ENCODE measurements at regions not wholly inside any gene's neighbourhood (a gene's known extent, or its start where the extent isn't known, plus 50 kb on each side); places are given as distances from the start of the nearest gene placed in this dataset.

- Histone ChIP-seq H3K27ac (no peak overlapping the region), H3K9ac (ENCODE audit: insufficient read length) (no peak overlapping the region), H3K36me3 (ENCODE audit: insufficient read depth, low read length) (no peaks in the 10 kb centered on the region), H3K4me3 (no peak overlapping the region), H3K9me3 (ENCODE audit: low read depth, low read length) (no peaks in the 10 kb centered on the region)
- no peak for TF ChIP-seq EZH2 (IDR thresholded peaks at IDR 0.05)
- TF ChIP-seq FOXP2 (optimal IDR thresholded peaks at IDR 0.05; ENCODE audit: control extremely low read depth, extremely low read length, insufficient read depth) = no peak
- no peak for TF ChIP-seq POLR2AphosphoS5 (IDR thresholded peaks at IDR 0.05; ENCODE audit: borderline replicate concordance, low read depth, low read length)
- DNase-seq (ENCODE audit: low read depth, low spot score) = no peak
Observed at GRCh38 chr16:5557966-5558365, 460.4 kb upstream of the EEF2KMT start.

- no peak overlapping the region for H3K27ac ChIP-seq
- TF ChIP-seq FOXP2 (optimal IDR thresholded peaks at IDR 0.05; ENCODE audit: control extremely low read depth, extremely low read length, insufficient read depth) = no peak
- no peak for TF ChIP-seq POLR2AphosphoS5 (IDR thresholded peaks at IDR 0.05; ENCODE audit: borderline replicate concordance, low read depth, low read length)
- TF ChIP-seq EZH2 (IDR thresholded peaks at IDR 0.05) = no peak
- no peak overlapping the region for H3K9ac ChIP-seq (ENCODE audit: insufficient read length)
- H3K4me3 ChIP-seq = no peak overlapping the region
- H3K36me3 ChIP-seq (ENCODE audit: insufficient read depth, low read length) = no peaks in the 10 kb centered on the region
- H3K9me3 ChIP-seq (ENCODE audit: low read depth, low read length) = no peaks in the 10 kb centered on the region
- DNase-seq (ENCODE audit: low read depth, low spot score) = no peak
Observed at GRCh38 chr16:5557448-5557847, 459.9 kb upstream of the EEF2KMT start.

- Histone ChIP-seq H3K4me3 (no peak overlapping the region), H3K27ac (no peak overlapping the region), H3K9ac (ENCODE audit: insufficient read length) (no peak overlapping the region), H3K36me3 (ENCODE audit: insufficient read depth, low read length) (no peaks in the 10 kb centered on the region), H3K9me3 (ENCODE audit: low read depth, low read length) (no peaks in the 10 kb centered on the region)
- TF ChIP-seq EZH2 (IDR thresholded peaks at IDR 0.05) = no peak
- TF ChIP-seq FOXP2 (optimal IDR thresholded peaks at IDR 0.05; ENCODE audit: control extremely low read depth, extremely low read length, insufficient read depth) = no peak
- TF ChIP-seq POLR2AphosphoS5 (IDR thresholded peaks at IDR 0.05; ENCODE audit: borderline replicate concordance, low read depth, low read length) = no peak
- DNase-seq (ENCODE audit: low read depth, low spot score) = no peak
Observed at GRCh38 chr16:5556158-5556810, 458.7 kb upstream of the EEF2KMT start.

DNA sequence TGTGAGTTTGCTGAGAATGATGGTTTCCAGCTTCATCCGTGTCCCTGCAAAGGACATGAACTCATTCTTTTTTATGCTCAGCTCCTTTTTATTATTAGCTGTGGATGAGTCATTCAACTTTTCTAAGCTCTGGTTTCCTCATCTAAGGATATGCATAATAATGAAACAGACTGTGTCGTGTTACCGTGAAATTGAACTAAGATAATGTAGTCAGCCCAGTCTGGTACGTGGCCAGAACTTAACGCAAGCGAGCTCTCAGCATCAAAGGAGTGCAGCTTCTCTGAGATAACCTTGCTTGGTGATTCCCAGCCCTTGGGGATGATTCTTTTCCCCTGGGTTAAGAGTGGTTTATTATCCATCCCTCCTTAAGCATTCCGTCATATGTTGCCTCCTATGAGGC is 454.3 kb upstream of the EEF2KMT start:
- H3K9ac ChIP-seq (ENCODE audit: insufficient read length) = no peak overlapping the region
- TF ChIP-seq FOXP2 (optimal IDR thresholded peaks at IDR 0.05; ENCODE audit: control extremely low read depth, extremely low read length, insufficient read depth) = no peak
- no peak for TF ChIP-seq EZH2 (IDR thresholded peaks at IDR 0.05)
- no peak for TF ChIP-seq POLR2AphosphoS5 (IDR thresholded peaks at IDR 0.05; ENCODE audit: borderline replicate concordance, low read depth, low read length)
- no peak overlapping the region for H3K27ac ChIP-seq
- no peak overlapping the region for H3K4me3 ChIP-seq
- no peaks in the 10 kb centered on the region for H3K9me3 ChIP-seq (ENCODE audit: low read depth, low read length)
- no peaks in the 10 kb centered on the region for H3K36me3 ChIP-seq (ENCODE audit: insufficient read depth, low read length)
- DNase-seq (ENCODE audit: low read depth, low spot score) = no peak

DNA sequence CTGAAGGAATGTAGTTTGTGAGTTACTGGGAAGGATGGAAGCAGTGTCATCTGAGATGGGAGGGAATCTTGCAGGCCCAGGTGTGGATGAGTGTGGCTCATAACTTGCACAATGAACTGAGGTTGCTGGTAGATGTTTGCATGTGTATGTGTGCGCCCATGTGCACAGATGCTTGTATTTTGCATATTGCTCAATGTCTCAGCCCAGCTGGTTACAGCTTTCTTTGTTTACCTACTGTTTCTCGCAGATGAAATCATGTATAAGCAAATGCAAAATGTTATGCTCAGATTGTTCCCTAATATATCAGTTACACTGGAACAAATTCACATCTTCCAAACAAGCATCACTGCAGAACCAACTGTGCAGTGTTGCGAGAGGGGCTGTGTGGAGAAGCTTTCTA is 452.2 kb upstream of the EEF2KMT start:
- Histone ChIP-seq H3K27ac (no peak overlapping the region), H3K4me3 (no peak overlapping the region), H3K9ac (ENCODE audit: insufficient read length) (no peak overlapping the region), H3K36me3 (ENCODE audit: insufficient read depth, low read length) (no peaks in the 10 kb centered on the region), H3K9me3 (ENCODE audit: low read depth, low read length) (no peaks in the 10 kb centered on the region)
- DNase-seq (ENCODE audit: low read depth, low spot score) = no peak
- TF ChIP-seq POLR2AphosphoS5 (IDR thresholded peaks at IDR 0.05; ENCODE audit: borderline replicate concordance, low read depth, low read length) (no peak), EZH2 (IDR thresholded peaks at IDR 0.05) (no peak), FOXP2 (optimal IDR thresholded peaks at IDR 0.05; ENCODE audit: control extremely low read depth, extremely low read length, insufficient read depth) (no peak)

- H3K4me3 ChIP-seq = no peak overlapping the region
- H3K9me3 ChIP-seq (ENCODE audit: low read depth, low read length) = no peaks in the 10 kb centered on the region
- no peak for DNase-seq (ENCODE audit: low read depth, low spot score)
- H3K36me3 ChIP-seq (ENCODE audit: insufficient read depth, low read length) = no peaks in the 10 kb centered on the region
- no peak overlapping the region for H3K9ac ChIP-seq (ENCODE audit: insufficient read length)
- no peak overlapping the region for H3K27ac ChIP-seq
- TF ChIP-seq FOXP2 (optimal IDR thresholded peaks at IDR 0.05; ENCODE audit: control extremely low read depth, extremely low read length, insufficient read depth) = no peak
- no peak for TF ChIP-seq POLR2AphosphoS5 (IDR thresholded peaks at IDR 0.05; ENCODE audit: borderline replicate concordance, low read depth, low read length)
- TF ChIP-seq EZH2 (IDR thresholded peaks at IDR 0.05) = no peak
Observed at GRCh38 chr16:5541356-5541755, 443.8 kb upstream of the EEF2KMT start.

GRCh38 chr16:5537347-5537746 is 439.8 kb upstream of the EEF2KMT start:
- no peak for TF ChIP-seq FOXP2 (optimal IDR thresholded peaks at IDR 0.05; ENCODE audit: control extremely low read depth, extremely low read length, insufficient read depth)
- TF ChIP-seq EZH2 (IDR thresholded peaks at IDR 0.05) = no peak
- no peak for TF ChIP-seq POLR2AphosphoS5 (IDR thresholded peaks at IDR 0.05; ENCODE audit: borderline replicate concordance, low read depth, low read length)
- DNase-seq (ENCODE audit: low read depth, low spot score) = no peak

DNA sequence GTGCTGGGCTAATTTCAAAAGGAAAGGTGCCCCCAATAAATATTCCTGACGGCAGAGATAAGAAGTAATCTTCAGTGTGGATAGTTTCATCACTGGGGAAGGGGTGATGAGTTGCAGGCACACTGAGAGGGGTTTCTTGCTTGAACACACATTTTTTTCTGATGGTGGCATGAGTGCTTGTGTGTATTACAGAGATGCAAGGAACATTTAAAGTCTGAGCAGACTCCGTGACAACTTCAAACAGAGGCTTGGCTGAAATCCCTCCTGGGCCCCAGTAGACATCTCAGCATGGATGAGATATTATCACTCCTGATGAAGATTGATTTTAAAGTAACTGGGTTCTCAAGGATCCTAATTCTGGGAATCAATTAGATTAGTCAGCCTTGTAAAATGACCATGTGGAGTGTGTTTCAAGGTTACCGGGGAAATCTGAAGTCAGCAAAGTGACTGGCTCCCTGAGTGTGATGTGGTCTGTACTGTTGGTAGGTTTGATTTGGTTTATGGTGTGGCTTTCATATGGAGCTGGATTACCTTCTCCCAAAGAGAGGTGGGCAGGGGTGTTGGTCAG is 435.8 kb upstream of the EEF2KMT start:
- no peaks in the 10 kb centered on the region for H3K9me3 ChIP-seq (ENCODE audit: low read depth, low read length)
- H3K27ac ChIP-seq = no peak overlapping the region
- no peak overlapping the region for H3K9ac ChIP-seq (ENCODE audit: insufficient read length)
- no peak for DNase-seq (ENCODE audit: low read depth, low spot score)
- TF ChIP-seq EZH2 (IDR thresholded peaks at IDR 0.05) = no peak
- no peak for TF ChIP-seq FOXP2 (optimal IDR thresholded peaks at IDR 0.05; ENCODE audit: control extremely low read depth, extremely low read length, insufficient read depth)
- no peak for TF ChIP-seq POLR2AphosphoS5 (IDR thresholded peaks at IDR 0.05; ENCODE audit: borderline replicate concordance, low read depth, low read length)
- H3K4me3 ChIP-seq = no peak overlapping the region
- H3K36me3 ChIP-seq (ENCODE audit: insufficient read depth, low read length) = no peaks in the 10 kb centered on the region

More at GRCh38 chr16:5537347-5537746, 439.8 kb upstream of the EEF2KMT start:
- Histone ChIP-seq H3K36me3 (ENCODE audit: insufficient read depth, low read length) (no peaks in the 10 kb centered on the region), H3K4me3 (no peak overlapping the region), H3K9me3 (ENCODE audit: low read depth, low read length) (no peaks in the 10 kb centered on the region), H3K27ac (no peak overlapping the region), H3K9ac (ENCODE audit: insufficient read length) (no peak overlapping the region)

All from SK-N-MC (cell line).